ENCODE measurements at regions not wholly inside any gene's neighbourhood (a gene's known extent, or its start where the extent isn't known, plus 50 kb on each side); places are given as distances from the start of the nearest gene placed in this dataset.

DNA sequence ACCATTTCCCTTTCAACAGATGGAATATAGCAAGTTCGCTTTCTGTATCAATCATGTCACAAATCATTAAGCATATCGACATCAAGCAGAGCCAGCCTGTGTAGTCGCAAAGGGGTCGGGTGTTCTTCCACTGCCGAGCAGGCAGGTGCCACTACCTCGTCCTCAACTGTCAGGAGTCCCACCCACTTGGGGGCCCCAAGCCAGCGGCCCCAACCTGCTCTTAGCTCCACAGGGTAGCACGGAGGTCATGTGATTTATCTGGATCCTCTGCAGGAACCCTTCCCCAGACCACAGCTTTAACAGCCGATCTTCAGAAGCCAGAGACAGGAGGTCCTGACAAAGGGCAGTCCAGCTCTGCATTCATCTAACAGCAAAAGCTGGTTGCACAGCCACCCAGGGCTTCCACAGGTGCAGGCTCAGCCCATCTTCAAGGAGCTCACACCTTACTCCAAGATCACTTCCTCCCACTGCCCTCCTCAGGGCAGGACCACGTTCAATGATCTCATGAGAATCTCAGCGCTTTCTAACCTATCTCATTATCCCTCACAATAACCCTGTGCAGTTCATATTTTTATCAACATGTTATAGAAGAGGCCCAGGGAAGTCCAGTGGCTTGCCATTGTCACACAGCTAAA, 110.2 kb downstream of the TRIM29 start:
- CTCF ChIA-PET: no interaction called here
- H3K23ac ChIP-seq (ENCODE audit: low read depth, low read length): no peak overlapping the region
- H2AFZ ChIP-seq (replicated peaks; ENCODE audit: low read length, poor library complexity): no peak overlapping the region
- H3K36me3 ChIP-seq (ENCODE audit: control insufficient read depth, insufficient read depth, low read length): no peaks in the 10 kb centered on the region
- no peak overlapping the region for H3K18ac ChIP-seq (ENCODE audit: low read depth, low read length)
- BruUV-seq (replicated peaks): no TSS peak
- H3K4me1 ChIP-seq (ENCODE audit: control insufficient read depth, insufficient read depth, low read length): no peaks in the 10 kb centered on the region
- H2AK5ac ChIP-seq (ENCODE audit: low read depth, low read length): no peak overlapping the region
- H4K20me1 ChIP-seq (ENCODE audit: insufficient read depth, low read length): no peaks in the 10 kb centered on the region
- POLR2A ChIA-PET (ENCODE audit: unreplicated experiment): no interaction called here
- H2BK15ac ChIP-seq (ENCODE audit: low read depth, low read length): no peak overlapping the region
- intact Hi-C loops (cut with micrococcal nuclease): no loop called here
- no peak overlapping the region for H4K8ac ChIP-seq (ENCODE audit: low read depth in 2 of 2, low read length in 2 of 2)
- dilution Hi-C loops (cut with HindIII; ENCODE audit: low sequenced_read_pairs, unreplicated experiment): no loop called here
- peaks cover 5% of the 10 kb centered on the region for H3K27me3 ChIP-seq (ENCODE audit: control insufficient read depth, insufficient read depth, low read length)
- H4K91ac ChIP-seq (ENCODE audit: insufficient read depth, low read depth, low read length): no peak overlapping the region
- H4K5ac ChIP-seq (ENCODE audit: low read depth, low read length): no peak overlapping the region
- H3K9ac ChIP-seq (ENCODE audit: low read depth, low read length): no peak overlapping the region
- in situ Hi-C loops (cut with MboI; ENCODE audit: low sequenced_read_pairs): no loop called here
- no peak overlapping the region for H3K27ac ChIP-seq (ENCODE audit: insufficient read depth, low read length)
- WGBS, 2 experiments (ENCODE audit: extremely low coverage in 2 of 2, insufficient read length in 1 of 2): 17% methylated on average over 5 of the region's 11 CpGs; no CpG with 5 or more reads in 1 of the 2 experiments
- no peaks in the 10 kb centered on the region for H3K79me1 ChIP-seq (ENCODE audit: low read depth in 1 of 2, low read length in 2 of 2)
- H3K4ac ChIP-seq (ENCODE audit: low read depth, low read length): no peak overlapping the region
- no peaks in the 10 kb centered on the region for H3K9me3 ChIP-seq (ENCODE audit: control insufficient read depth, insufficient read depth, low read length)
- H3K4me2 ChIP-seq (ENCODE audit: low read depth, low read length): no peak overlapping the region
- no peaks in the 10 kb centered on the region for H3K9me1 ChIP-seq (ENCODE audit: insufficient read depth, low read length)
- H2AK9ac ChIP-seq (replicated peaks; ENCODE audit: low read depth, low read length, poor library complexity): no peak overlapping the region
- DNase-seq (no peak), ATAC-seq (ENCODE audit: low read depth) (no peak)
- TF ChIP-seq NFE2L2 (IDR thresholded peaks at IDR 0.05; ENCODE audit: low read depth, low read length) (no peak), POLR2A (IDR thresholded peaks at IDR 0.05; ENCODE audit: low read depth, low read length) (no peak), RCOR1 (IDR thresholded peaks at IDR 0.05; ENCODE audit: insufficient replicate concordance, low read length) (no peak), MAFK (IDR thresholded peaks at IDR 0.05; ENCODE audit: low read depth, low read length) (no peak)
- no peak overlapping the region for H3K4me3 ChIP-seq (ENCODE audit: insufficient read depth, low read depth, low read length)
- H2BK20ac ChIP-seq (ENCODE audit: low read depth, low read length): no peak overlapping the region
- H2BK120ac ChIP-seq (ENCODE audit: low read depth, low read length): no peak overlapping the region
- H3K14ac ChIP-seq (replicated peaks; ENCODE audit: low read depth, low read length): no peak overlapping the region
- no peak overlapping the region for H3K56ac ChIP-seq (ENCODE audit: extremely low read depth, insufficient read depth, low read length)
- H2BK5ac ChIP-seq (ENCODE audit: low read depth, low read length, poor library complexity, severe bottlenecking): no peak overlapping the region

Data from IMR-90 (cell line).